Testis (tissue), 2 donors: ENCODE measurements at regions not wholly inside any gene's neighbourhood (a gene's known extent, or its start where the extent isn't known, plus 50 kb on each side); places are given as distances from the start of the nearest gene placed in this dataset.

ENCODE experiments used
- CTCF ChIP-seq, 3 experiments: fragments of 450-650 bp in 2 of 3; fragments of 200-600 bp in 1 of 3; sonication (generic) in 1 of 3; IDR thresholded peaks; one replicate each; pipeline ENCODE4 v1.5.1; 2016 to 2019; ENCODE audit warnings: antibody characterized with exemption in 3 of 3, mild to moderate bottlenecking in 2 of 3, moderate library complexity in 1 of 3
- POLR2A ChIP-seq: fragments of 450-650 bp; IDR thresholded peaks from one replicate; pipeline ENCODE4 v1.6.1; 2017; ENCODE audit warnings: antibody characterized with exemption, mild to moderate bottlenecking, moderate library complexity

DNA sequence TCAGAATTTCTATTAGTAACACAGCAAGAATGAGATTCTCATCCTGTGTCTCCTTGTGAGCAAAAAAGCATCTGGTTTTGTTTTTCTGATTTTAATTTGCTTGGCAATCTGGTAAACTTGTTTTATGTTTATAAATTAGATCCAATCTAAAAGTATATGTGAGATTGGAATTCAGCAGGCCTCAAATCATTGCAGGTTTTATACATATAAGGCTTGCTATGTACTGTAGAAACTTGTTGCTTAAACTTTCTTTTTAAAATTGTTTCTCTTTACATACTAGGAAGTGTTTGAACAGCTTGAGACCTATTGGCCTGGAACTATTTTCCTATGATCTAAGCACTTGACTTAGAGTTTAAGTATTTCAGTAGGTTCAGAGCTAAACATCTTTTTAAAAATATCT lies 1037.8 kb downstream of the NR2F1-AS1 start:
- TF ChIP-seq POLR2A (no peak), CTCF (IDR thresholded peaks at IDR 0.05) (no peak)
